Hepatic stellate cell (primary cell): ENCODE measurements at regions not wholly inside any gene's neighbourhood (a gene's known extent, or its start where the extent isn't known, plus 50 kb on each side); places are given as distances from the start of the nearest gene placed in this dataset.

Source experiments
- DNase-seq: peaks from one replicate; pipeline ENCODE4 v3.0.0; 2011; ENCODE audit warnings: low spot score

DNA sequence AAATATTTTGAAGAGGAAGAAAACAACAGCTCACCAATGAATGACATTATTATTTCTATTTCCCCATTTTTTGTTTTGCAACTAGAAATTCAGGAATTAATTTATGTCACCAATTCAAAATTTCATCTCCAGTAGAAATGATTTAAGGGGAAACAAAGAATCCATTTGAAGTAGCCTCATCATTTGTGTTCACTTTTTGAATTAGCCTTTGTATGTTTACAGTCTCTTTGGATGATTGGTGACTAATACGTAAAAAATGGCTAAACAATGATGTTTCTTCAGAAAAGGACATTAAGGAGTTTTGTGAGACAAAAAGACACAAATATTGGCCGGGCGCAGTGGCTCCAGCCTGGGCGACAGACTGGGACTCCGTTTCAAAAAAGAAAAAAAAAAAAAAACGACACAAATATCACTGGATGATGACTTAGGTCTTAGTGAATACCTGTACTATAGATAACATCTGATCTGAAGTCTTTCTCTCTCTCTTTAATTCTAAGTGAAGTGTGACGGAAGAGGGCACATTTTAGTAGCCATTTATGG is 313.2 kb downstream of the PIK3C3 start:
- DNase-seq = no peak

DNA sequence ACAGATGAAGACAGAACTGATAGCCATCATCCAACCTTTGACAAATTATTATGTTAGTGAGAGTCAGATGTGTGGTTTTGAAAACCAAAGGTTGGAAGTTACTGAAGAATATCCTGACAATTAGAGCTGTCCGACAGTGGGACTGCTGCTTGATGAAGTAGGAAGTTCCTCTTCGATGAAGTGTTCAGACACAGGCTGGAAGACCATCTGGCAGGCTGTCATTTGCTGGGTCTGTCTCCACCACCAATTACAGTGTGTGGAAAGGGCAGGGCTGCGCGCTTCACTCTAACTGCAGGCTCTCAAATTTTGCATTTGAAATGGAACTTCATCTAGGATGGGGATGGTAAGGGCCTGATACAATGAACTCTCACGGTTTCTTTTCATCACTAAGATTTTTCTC is 313.8 kb downstream of the PIK3C3 start:
- DNase-seq = no peak

DNA sequence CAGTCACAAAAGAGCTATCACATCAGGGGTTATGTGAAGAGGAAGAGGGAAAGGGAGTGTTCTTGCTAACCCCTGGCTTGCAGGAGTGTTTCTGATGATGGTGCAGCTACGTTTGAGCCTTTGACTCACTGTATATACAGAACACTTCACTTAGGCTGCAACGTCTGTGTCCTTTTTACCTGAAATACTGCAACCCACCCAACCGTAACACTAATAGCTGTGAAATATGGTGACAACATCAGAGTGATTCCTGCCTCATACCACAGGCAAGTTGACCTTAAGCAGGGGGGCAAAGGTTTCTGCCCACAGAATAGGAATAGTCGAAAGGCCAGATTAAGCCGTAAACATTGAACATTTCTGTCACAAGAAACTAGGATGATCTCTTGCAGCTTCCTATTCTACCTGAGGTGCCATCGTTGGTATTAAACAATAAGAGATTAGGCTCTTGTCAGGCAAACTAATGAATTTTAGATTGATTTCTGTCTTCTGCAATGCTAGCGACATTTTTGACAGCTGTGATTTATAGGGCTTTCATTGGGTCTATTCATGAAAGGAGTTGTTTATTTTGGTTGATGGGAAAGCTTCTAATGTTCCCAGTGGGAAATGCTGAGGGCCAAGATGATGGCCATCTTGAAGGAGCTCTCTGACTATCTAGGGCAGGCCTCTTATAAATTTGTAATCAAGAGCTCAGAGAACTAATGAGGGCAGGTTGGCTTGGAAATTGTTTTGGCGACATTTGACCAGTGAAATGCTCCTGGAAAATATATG is 316.8 kb downstream of the PIK3C3 start:
- DNase-seq = no peak

DNA sequence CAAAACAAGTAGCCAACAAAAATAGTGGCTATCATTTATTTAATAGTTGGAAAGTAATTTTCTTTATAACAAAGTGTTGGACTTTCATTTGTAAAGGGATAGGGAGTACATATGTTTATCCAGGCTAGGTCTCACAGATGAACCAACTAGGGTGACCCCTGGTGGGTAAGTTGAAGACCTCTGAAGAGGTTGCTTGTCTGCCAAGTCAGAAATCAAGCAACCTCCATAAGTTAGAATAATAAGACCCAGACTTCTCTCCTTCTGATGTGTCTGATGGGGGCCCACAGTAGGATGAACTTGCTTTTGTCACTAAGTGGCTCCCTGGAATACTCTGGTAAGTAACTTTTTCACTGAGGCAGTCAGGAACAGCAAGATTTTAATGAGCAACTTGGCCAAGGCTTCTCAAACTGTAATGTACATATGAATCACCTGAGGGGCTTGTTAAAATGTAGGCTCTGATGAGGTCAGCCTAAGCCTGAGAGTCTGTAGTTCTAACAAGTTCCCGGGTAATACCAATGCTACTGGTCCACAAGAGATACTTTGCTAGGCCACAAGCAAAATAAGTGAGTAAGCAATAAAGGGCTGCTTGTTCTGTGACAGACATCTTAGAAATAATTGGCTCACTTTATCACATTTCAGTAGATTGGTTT is 319.6 kb downstream of the PIK3C3 start:
- no peak for DNase-seq

DNA sequence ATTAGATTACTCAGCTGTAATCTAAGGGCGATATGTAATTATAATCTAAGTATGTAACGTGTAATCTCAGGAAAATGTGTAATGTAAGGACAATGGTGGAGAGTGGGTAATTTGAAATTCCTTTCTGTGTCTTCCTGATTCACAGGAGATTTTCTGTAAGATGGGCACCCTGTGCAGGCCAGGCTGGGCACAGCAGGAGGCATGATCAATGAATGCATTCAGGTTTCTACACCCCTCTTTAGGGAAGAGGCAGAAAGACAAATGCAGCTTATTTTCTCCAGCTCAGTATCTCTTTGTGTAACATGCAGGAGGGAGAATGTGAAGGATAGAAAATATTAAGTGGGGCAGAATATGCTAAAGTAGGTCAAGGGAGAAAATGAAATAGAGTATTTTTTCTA is 320.1 kb downstream of the PIK3C3 start:
- no peak for DNase-seq

DNA sequence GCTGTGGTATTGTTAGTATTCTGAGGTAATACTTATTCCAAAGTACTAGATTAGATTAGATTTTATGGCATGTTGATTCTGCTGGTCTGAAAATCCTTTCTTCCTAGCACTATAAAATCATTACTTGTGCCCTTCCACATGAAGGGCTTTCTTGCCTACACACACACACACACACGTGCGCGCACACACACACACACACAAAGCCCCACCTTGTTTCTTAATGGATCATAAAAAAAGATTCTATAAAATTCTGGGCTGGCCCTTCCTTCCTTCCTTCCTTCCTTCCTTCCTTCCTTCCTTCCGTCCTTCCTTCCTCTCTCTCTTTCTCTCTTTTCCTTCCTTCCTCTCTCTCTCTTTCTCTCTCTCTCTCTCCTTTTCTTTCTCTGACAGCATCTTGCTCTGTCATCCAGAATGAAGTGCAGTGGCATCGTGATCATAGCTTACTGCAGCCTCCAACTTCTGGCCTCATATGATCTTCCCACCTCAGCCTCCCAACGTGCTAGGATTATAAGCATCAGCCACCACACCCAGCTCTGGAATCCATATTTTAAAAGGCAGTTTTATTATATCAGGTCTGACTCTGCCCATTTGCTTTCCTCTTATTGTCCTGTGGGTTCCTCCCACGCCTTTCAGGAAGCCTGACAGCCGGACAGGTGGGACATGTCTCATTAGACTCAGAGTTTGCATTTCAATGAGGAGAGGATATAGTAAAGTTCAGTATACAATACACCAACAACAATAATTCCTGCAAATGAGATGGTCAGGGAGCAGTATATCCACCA is 321.1 kb downstream of the PIK3C3 start:
- DNase-seq = no peak

DNA sequence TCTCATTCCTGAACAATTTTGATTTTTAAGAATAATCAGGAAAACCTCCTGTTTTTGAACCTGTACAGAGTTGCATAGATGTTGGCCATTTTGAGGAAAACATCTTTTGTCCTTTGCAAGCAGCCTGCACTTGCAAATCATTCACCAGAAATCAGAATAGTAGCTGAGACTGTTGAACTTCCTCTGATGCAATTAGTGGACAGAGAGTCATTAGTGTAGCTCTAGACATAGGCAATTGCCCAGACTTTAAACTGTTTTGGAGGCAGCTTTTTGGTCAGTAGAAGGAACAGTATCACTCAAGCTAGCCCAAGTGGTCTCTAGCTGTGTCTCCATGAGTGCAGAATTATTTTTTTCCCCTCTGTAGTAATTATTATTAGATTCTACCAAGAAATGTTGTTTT is 326.1 kb downstream of the PIK3C3 start:
- DNase-seq = no peak

DNA sequence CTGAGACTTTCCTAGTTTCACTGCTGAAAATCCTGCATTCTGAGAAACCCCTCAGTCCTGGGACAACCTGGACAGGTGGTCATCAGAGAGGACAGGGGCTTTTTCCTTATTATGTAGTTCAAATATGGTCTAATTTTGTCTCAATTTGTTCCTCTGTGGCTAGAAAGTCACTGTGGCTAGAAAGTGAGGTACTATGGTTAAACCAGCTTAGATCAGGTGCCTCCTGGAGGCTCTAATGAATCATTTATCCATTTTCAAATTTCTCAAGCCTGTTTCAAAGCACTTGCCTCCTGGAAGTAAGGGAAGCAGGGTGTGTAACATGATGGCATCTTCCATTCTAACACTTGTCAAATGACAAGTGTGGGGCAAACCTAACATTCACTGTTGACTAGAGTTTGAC is 326.8 kb downstream of the PIK3C3 start:
- DNase-seq = no peak

DNA sequence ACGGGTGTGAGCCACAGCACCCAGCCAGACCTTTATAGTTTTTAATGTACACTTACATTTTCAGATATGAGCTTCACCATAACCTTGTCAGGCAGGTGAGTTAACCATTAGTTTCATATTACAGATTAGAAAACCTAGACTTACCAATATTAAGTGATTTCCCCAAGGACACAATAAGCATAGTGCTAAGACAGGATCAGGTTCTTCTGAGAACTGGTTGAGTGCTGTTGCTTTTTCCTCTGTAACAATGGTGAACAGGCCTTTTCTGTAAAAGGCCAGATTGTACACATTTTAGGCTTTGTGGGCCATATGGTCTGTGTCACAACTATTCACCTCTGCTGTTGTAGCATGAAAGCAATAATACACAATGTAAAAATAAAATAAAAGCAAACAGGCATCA is 332.0 kb downstream of the PIK3C3 start:
- DNase-seq = no peak

DNA sequence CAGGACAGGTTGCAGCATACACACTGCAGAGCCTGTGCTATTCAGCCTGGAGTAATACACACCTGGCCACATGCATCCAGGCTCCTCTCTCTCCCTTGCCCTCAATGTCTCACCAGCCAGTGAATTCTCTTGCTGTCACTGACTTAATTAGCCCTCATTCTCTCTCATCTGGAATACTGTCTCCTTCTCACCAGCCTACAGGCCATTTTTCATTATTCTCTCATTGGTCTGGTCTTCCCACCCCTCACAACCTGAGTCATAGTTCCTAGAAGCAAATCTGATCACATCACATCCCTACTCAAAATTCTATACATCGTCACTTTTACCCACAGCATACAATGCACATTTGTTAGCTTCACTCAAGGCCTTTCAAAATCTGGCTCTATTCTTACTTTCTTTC is 333.1 kb downstream of the PIK3C3 start:
- no peak for DNase-seq

DNA sequence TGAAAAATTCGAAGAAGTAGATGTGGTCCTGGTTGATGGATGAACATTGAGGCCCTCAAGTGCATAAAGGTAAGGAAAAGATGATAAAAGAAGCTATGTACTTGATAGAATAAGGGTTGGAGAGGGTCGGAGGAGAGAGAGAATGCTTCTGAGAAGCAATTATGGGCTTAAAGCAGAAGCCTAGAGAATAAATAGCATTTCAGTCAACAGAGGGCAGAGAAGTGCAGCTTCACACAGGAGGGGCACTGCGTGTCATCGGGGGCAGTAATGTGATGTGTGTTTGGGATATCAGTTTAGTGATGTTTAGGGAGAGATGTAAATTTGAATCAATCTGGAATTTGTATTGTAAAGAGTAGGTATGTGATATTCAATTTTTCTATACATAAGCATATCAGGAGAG is 334.5 kb downstream of the PIK3C3 start:
- DNase-seq = no peak

DNA sequence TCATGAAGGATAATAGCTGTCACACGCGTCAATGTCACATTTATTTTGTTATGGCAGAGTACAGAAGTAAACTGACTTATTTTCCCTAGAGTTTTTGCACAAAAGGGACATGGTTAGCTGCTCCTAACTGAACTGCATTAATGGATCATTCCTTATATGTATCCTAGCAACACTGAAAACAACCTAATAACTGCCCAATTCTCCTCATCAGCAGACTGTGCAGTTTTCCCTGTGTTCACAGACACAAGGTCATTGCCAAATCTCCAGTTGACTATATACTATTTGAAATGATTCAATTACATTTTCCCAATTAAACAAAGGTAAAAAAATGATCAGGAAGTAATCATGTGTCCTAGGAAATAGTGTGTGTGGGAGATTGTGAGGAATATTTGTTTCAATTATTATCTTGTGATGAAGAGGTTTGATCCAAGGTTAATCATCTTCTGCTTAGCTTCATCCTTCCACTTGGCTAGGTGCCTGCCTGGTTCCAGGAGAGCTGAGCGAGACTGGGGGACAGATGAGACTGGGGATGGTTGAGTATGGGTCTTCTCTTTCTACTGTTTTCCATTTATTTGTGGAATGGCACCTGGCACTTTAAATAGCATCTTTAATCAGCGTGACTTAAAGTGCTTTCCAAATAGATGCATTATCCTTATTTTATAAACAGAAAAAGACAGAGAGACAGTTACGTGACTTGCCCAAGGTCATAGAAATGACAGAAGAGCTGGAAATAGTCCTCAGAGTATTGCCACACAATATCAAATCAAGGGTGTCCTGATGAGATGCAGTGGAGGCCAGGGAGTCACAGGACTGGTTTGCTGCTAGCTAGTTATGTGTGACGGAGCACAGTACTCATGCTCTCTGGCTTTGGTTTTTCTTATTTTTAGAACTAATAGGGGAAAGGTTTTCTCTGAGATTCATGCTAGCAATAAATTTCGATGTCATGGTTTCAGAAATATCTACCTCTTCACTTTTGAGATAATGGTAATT is 335.6 kb downstream of the PIK3C3 start:
- no peak for DNase-seq

DNA sequence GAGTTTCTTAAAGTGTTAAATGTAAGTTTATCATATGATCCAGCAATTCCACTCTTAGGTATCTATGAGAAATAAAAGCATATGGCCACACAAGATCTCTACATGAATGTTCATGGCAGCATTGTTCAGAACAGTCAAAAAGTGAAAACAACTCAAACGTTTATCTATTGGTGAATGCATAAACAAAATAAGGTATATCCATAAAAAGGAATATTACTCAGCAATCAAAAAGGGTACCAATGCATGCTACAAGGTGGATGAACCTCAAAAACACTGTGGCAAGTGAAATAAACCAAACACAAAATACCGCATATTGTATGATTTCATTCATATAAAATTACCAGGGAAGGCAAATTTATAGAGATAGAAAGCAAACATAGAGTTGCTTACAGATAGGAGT is 337.6 kb downstream of the PIK3C3 start:
- DNase-seq = no peak

DNA sequence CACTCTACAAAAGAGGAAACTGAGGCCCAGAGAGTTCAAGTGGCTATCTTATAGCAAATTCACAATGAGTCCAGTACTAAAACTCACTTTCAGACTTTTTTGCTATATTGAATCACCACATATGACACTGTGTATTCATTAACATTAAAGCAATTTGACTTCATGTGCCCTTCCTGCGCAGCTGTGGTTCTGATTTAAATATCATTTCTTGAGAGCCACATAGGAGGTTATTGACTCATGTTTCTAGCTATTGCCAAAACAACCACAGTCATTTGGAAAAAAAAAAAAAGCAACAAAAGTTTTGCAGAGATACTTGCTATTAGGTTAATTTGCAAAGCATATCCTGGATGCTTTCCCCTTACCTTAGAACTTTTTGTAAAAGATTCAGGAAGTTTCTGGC is 341.2 kb downstream of the PIK3C3 start:
- DNase-seq = no peak

DNA sequence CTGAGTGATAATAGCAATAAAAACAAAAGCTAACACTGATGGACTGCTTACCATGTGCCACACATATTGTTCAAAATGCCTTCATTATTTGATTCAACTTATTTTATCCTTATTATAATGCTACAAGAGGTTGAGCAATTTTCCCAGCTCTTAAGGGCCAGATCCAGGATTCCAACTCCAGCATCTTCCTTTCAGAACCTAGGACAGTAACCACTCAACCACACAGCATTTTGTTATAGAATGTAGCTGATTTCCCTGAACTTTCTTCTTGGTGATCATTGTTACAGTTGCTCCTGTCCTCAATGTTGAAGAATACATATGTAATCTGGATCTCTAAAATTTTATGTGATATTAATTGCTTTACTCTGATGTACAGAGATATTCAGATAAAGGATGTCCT is 341.7 kb downstream of the PIK3C3 start:
- no peak for DNase-seq

DNA sequence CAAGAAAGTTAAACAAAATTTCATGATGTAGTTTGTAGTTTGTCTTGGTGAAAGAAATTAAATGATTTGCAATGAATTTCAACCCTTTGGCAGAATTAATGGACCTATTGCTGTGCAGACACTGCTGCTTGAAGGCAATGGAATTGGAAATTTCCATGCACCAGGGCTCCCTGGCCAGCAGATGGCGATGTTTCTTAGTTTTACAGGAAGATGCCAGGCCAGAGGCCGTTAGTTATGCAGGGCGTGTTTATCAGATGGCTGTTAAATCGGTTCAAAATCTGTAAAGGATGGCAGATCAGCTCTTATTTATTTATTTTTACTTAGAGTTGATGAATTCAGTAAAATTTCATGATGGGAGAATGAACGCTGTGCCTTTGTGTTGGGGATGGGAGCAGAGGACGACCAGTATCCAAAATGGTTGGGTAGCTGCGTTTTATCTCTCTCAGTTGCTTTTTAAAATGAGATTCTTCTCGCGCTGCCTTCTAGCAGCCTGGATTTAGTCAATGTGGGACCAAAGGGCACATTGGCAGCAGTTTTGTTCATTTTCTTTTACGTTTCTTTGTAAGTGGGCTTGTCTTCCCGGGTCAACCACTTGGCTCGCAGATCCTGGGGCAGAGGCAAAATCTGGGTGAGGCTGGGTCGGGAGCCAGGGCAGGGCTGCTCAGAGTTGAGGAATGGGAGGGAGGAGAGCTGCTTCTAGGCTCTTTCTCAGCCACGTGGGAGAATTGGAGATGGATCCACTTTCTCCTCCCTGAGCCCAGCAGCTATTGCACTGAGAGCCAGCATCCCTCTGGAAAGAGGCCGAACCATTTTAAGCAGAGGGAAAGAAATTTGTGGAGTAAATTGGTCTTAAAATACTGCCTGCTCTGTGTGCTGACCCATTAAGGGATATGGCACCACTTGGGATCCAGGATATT is 344.0 kb downstream of the PIK3C3 start:
- peak; percentile 34 for DNase-seq

DNA sequence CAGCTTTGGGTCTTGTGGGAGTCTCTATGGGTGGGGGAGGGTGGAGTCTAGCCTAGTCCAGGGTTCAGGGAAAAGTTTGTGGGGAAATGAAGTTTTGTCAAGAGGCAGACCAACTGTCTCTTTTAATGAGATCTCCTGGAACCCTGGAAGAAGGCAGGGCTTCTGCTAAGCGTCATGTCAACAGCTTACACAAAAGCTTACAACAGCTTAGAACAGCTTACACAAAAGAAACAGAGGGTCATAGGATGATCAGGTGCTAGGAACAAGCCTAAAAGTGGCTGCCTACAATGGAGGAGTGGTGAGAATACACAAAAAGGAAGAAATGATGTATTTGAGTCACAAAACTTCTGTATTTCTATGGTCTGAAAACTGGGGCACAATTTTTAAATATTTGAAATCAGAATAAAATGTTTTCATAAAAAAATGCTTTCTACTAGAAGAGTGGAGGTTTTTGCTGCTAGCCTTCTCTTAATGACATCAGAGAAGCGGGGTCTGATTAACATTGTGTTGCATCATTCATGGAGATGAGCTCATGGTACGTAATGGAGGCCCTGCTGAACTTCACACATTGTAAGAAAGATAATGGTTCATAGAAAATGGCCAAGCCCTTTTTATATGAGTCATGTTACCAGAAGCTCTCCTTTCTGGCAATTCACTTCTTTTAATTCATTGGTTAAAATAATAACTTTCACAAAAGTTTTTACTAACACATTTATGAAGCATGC is 351.0 kb downstream of the PIK3C3 start:
- no peak for DNase-seq

DNA sequence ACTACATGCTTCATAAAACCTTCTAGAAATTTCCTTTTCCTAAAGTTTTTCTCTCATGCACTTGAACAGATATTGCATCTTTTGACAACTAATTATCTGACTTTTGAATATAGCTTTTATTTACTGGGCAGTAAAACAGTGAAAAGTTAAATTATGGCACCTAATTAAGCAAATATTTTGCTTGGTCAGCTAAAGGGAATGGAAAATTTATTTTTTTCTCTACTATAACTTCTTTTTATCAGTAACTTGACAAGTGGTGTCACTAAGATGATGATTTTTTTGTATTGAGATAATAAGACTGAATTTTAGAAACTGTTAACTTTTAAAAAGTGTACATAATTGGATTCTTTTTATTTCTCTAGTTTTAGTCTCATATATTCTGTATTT is 351.6 kb downstream of the PIK3C3 start:
- no peak for DNase-seq

DNA sequence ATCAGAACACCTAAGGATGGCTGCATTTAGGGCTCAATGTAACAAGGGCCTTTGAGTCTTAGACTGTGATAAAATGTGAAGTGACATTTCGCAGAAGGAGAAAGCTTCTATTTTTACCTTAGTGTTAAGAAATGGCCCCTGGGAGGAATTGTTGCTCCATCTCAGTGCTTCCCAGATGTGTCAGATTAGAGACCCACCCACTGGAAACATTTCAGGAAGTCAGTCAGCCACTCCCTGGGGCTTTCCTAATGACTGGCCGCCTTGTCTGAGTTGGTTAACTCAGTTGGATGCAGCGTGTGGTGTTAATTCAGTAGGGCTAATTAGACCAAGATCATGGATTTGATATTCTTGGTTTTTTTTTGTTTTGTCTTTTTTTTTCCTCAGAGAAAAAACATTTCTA is 355.9 kb downstream of the PIK3C3 start:
- DNase-seq = no peak

DNA sequence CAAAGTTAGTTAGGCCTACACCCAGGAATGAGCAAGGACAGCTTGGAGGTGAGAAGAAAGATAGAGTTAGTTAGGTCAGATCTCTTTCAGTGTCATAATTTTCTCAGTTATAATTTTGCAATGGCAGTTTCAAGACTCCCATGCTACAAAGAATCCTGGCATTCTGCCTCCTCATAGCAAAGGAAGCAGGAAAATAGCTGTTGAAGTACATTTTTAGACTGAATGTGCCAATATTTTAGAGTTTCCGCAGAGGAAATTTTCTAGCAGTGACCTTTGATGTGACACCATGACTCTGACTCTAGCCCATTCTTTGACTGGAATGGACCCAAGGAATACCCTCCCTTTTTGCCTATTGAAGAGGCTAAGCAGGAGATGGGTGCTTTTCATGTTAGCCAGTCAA is 371.7 kb downstream of the PIK3C3 start:
- DNase-seq = no peak
